COLO668 (cell line): ENCODE measurements at regions not wholly inside any gene's neighbourhood (a gene's known extent, or its start where the extent isn't known, plus 50 kb on each side); places are given as distances from the start of the nearest gene placed in this dataset.
A peak's percentile ranks its signal among the peaks of the same experiment; 100 is the strongest.
"Not testable (repeated sequence)": the region's sequence is repeated elsewhere in the genome, so short reads cannot be mapped to it uniquely, and the experiment has no call there.

Source experiments
- DNase-seq: peaks from one replicate; lab custom pipeline; 2025; ENCODE audit not compliant: unreplicated experiment; lab: John Stamatoyannopoulos, UW

GRCh38 chr18:70698574-70698973 lies 409.7 kb downstream of the SOCS6 start:
- DNase-seq: no peak

- DNase-seq: peak; percentile 30
Measured at GRCh38 chr18:70693246-70693645, 404.4 kb downstream of the SOCS6 start.

GRCh38 chr18:70689765-70690164 lies 400.9 kb downstream of the SOCS6 start:
- not testable (repeated sequence) for DNase-seq

- no peak for DNase-seq
Measured at GRCh38 chr18:70688286-70688685, 399.4 kb downstream of the SOCS6 start.

GRCh38 chr18:70684821-70685220 lies 396.0 kb downstream of the SOCS6 start:
- DNase-seq: no peak

DNA sequence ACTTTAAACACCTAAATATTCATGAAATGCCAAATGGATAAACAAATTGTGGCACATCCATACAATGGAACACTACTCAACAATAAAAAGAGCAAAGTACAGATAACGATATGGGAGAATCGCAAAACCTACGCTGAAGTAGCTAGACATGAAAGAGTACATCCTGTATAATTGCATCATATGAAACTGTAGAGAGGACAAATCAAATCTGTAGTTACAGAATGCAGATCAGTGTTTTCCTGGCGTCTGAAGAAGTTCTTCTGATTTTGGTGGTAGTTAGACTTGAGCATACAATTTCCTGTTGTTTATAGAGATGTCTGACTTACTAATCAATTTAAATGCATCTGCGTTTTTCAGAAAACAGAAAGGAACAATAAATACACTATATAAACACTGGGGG lies 394.4 kb downstream of the SOCS6 start:
- no peak for DNase-seq

GRCh38 chr18:70674896-70675295 lies 386.1 kb downstream of the SOCS6 start:
- DNase-seq: no peak

DNA sequence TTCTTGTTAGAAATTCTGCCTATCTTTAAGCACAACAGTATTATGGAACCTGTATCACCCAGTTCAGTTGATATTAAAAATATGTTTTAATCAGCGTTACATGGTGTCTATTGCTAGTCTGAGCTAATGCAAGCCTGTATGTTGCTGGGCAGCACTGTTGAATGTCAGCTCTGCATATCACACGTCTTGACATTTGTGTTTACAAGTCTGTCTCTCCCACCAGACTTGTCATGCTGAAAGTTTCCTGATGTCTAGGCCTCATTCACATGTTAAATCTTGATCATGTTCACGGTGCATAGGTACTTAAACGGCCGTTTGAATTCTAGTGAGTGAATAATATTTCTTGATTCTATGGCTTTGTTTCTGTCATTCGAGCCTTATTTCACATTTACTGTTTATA lies 385.0 kb downstream of the SOCS6 start:
- no peak for DNase-seq

GRCh38 chr18:70672581-70672980 lies 383.7 kb downstream of the SOCS6 start:
- DNase-seq: no peak

DNA sequence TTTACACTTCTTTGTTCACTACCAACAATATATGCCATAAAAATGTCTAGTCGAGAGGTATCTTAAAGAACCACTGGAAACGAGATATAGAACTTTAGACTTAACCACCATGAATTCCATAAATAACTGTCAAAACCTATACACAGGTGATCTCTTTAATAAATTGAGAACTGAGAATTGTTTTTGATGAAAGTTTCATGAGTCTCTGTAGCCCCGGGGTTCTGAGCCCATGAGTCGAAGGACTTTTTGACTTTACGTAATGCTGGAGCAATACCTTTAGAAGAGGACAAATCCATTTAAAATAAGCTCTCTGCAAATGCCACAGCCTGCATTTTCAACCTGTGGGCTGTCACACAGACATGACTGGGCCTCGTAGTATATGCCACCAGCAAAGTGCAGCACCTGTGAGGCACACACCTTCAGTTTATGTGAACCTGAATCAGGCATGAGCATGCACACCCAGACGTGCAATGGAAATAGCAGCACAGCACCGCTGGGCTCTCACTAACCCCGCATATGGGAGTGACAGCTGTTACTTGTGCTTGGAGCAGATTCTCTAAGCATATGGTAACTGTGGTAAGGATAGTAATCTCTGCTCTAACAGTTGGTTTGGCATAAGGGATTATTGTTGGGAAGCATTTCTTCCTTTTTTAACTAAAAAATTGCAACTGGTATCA lies 383.2 kb downstream of the SOCS6 start:
- DNase-seq: no peak

- DNase-seq: no peak
Measured at GRCh38 chr18:70666936-70667335, 378.1 kb downstream of the SOCS6 start.

GRCh38 chr18:70663141-70663540 lies 374.3 kb downstream of the SOCS6 start:
- DNase-seq: no peak

- no peak for DNase-seq
Measured at GRCh38 chr18:70662588-70662987, 373.7 kb downstream of the SOCS6 start.

GRCh38 chr18:70659036-70659925 lies 370.4 kb downstream of the SOCS6 start:
- no peak for DNase-seq

DNA sequence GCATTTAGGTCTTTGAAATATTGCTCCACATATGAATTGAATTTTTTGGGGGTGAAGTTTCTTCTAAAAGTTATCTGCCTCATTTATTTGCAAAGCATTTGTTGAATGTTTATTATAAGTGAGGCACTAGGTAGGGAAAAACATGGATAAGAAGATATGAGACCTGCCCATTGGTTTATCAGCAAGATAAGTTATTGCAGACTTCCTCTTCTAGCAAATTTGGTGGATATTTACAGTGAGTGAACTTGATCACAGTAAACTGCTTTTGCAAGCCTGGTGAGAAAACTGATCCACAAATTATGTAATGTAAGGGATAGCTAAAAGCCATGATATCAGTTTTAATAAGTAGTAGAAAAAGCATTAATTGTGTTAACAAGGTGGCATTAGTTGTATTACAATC lies 364.8 kb downstream of the SOCS6 start:
- no peak for DNase-seq

DNA sequence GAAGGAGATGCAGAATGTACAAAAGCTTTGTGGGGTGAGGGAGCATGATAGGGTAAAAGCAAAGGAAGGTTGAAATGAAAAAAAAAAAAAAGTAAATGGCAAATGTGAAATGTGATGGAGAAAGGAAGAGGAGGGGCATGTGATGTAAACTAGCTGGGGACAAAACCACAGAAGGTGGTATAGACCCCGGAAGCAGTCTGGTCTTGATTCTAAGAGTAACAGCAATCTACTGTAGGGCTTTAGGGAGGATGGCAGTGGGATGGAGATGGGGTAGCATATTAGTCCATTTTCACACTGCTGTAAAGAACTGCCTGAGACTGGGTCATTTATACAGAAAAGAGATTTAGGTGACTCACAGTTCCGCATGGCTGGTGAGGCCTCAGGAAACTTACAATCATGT lies 362.0 kb downstream of the SOCS6 start:
- DNase-seq: no peak

- DNase-seq: no peak
Measured at GRCh38 chr18:70649683-70650082, 360.8 kb downstream of the SOCS6 start.

- no peak for DNase-seq
Measured at GRCh38 chr18:70645971-70646370, 357.1 kb downstream of the SOCS6 start.

GRCh38 chr18:70643812-70644211 lies 355.0 kb downstream of the SOCS6 start:
- no peak for DNase-seq

- no peak for DNase-seq
Measured at GRCh38 chr18:70641156-70641775, 352.4 kb downstream of the SOCS6 start.

DNA sequence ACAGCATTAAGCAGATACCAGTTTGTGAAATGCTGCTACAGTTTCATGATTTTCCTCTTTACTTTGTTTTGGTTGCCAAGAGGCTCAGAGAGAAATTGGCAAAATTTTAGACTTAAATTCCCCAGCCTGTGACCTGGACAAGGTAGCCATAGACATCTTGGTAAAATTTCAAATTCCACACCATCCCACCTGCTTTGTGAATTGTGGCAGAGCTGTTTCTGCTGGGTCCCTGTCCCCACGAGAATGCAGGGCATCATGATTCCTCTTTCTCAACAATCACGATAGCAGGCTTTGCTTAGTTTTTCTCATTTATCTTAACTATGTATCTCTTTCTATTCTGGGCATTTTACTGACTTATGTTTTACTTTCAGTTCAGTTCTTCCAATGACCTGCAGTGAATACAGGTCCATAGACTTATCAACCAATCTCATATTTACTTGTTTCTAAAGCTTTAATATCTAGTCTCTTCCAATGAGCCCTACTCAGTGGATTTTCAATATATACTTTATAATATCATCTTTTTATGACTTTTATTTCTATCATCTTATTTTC lies 351.6 kb downstream of the SOCS6 start:
- DNase-seq: no peak

- no peak for DNase-seq
Measured at GRCh38 chr18:70636991-70637390, 348.1 kb downstream of the SOCS6 start.
